WERI-Rb-1 (cell line): ENCODE measurements at regions not wholly inside any gene's neighbourhood (a gene's known extent, or its start where the extent isn't known, plus 50 kb on each side); places are given as distances from the start of the nearest gene placed in this dataset.

ENCODE experiments used
- DNase-seq: peaks from one replicate; pipeline ENCODE4 v3.0.0-alpha.2; 2020
- H3K27ac ChIP-seq: fragments of 250-450 bp; sonication (Bioruptor Pico); 2 replicates; pipeline ENCODE4 v1.5.1; 2020; ENCODE audit warnings: mild to moderate bottlenecking, moderate library complexity
- H3K27me3 ChIP-seq: fragments of 250-450 bp; sonication (Bioruptor Pico); 2 replicates; pipeline ENCODE4 v1.5.1; 2021; ENCODE audit warnings: mild to moderate bottlenecking, low read depth, moderate library complexity; ENCODE audit not compliant: insufficient read depth, severe bottlenecking
- H3K36me3 ChIP-seq: fragments of 250-450 bp; sonication (Bioruptor Pico); 2 replicates; pipeline ENCODE4 v1.5.1; 2020; ENCODE audit warnings: mild to moderate bottlenecking, moderate library complexity
- H3K4me3 ChIP-seq: 2 replicates; pipeline ENCODE4 v1.5.1; 2011; ENCODE audit warnings: low read depth, mild to moderate bottlenecking, control low read depth, low read length
- H3K9me3 ChIP-seq: fragments of 250-450 bp; sonication (Bioruptor Pico); 2 replicates; pipeline ENCODE4 v1.5.1; 2021; ENCODE audit warnings: mild to moderate bottlenecking, moderate library complexity; ENCODE audit not compliant: severe bottlenecking
- TF ChIP-seq, protein P1 (sequence below): IDR thresholded peaks from 2 replicates; pipeline ENCODE4 v1.5.1; 2011; ENCODE audit warnings: low read depth, mild to moderate bottlenecking, control low read depth, inconsistent platforms, low read length

DNA sequence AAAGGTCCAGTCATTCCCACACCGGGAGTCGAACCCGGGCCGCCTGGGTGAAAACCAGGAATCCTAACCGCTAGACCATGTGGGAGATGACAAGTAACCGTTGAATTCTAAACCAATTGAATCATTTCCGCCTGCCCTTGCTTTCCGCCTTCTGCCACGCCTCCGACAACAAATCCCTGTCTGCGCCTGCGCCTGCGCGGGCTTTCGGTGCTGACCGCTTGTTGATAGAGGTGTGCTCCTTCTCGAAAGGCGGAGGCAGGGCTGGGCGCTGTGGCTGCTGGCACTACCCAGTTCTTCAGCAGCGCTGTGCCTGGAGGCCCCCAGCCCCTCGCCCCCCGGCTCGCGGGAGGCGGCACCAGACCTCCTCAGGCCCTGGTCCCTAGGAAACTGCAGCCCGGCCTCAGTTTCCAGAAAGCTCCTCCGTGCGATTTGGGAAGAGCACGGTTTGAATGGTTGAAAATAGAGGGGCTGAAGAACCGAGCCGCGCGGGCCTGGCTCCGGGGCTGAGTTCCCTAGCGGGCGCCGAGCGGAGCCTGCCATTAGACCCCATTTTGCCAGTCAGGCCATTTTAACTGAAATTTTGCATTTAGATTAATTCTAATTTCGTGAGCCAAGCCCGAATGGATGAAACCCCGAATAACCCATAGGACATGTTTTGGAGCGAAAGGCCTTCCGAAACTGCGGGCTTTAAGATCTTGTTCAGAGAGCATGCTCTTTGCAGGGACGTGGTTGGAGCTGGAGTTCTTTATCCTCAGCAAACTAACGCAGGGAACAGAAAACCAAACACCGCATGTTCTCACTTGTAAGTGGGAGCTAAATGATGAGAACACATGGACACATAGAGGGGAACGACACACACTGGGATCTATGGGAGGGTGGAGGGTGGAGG, 219.3 kb upstream of the ATP10A start:
- H3K9me3 ChIP-seq, result no peaks in the 10 kb centered on the region
- H3K36me3 ChIP-seq, result no peaks in the 10 kb centered on the region
- peak; percentile 98 for DNase-seq
- peak overlapping the region; percentile 92 for H3K4me3 ChIP-seq
- H3K27me3 ChIP-seq, result no peaks in the 10 kb centered on the region
- TF ChIP-seq, protein P1, sequence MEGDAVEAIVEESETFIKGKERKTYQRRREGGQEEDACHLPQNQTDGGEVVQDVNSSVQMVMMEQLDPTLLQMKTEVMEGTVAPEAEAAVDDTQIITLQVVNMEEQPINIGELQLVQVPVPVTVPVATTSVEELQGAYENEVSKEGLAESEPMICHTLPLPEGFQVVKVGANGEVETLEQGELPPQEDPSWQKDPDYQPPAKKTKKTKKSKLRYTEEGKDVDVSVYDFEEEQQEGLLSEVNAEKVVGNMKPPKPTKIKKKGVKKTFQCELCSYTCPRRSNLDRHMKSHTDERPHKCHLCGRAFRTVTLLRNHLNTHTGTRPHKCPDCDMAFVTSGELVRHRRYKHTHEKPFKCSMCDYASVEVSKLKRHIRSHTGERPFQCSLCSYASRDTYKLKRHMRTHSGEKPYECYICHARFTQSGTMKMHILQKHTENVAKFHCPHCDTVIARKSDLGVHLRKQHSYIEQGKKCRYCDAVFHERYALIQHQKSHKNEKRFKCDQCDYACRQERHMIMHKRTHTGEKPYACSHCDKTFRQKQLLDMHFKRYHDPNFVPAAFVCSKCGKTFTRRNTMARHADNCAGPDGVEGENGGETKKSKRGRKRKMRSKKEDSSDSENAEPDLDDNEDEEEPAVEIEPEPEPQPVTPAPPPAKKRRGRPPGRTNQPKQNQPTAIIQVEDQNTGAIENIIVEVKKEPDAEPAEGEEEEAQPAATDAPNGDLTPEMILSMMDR, result no peak
- H3K27ac ChIP-seq, result peak overlapping the region; percentile 93

DNA sequence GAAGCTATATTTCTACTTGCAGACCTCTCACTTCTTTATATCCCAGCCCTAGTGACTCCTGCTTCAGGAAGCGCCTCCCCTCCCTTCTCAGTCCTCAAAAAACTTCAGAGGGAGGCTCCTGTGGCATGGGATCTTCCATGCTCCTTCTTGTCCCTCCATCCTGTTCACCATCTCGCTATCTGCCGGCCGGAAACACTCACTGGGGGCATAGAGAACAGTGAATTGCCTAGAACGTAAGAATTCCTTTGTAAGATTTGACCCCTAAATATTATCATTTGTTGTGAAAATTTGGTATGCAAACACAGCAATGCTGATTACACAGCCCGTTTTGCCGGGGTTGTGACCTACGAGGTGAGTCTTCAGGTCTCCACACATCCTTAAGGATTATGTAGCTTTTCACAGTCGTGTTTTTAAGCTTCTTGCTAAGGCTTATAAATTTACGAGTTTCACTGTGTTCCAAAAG, 218.7 kb upstream of the ATP10A start:
- DNase-seq, result no peak
- H3K4me3 ChIP-seq, result peak overlapping the region; percentile 33
- no peaks in the 10 kb centered on the region for H3K9me3 ChIP-seq
- H3K27ac ChIP-seq, result no peak overlapping the region
- no peaks in the 10 kb centered on the region for H3K36me3 ChIP-seq
- TF ChIP-seq, protein P1, result no peak
- H3K27me3 ChIP-seq, result no peaks in the 10 kb centered on the region

DNA sequence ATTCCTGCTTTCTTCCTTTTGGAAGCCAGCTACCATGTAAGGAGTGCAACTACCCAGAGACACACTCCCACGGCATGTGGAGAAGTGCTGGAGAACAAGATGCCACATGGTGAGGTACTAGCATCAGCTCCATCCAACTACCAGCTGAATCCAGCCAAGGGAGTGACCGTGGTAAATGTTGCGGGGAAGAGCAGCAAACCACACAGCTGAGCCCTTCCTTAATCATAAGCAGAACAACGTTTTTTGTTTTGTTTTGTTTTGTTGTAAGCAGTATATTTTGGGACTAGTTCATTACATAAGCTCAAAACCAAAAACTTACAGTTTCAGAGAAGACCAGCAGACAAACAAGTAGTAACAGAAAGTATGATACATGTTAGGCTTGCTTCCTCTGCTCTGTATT, 212.6 kb upstream of the ATP10A start:
- TF ChIP-seq, protein P1, result no peak
- Histone ChIP-seq H3K4me3 (no peak overlapping the region), H3K27me3 (peaks cover 11% of the 10 kb centered on the region), H3K36me3 (no peaks in the 10 kb centered on the region), H3K9me3 (no peaks in the 10 kb centered on the region), H3K27ac (no peak overlapping the region)
- DNase-seq, result no peak

GRCh38 chr15:26073430-26074333, 210.6 kb upstream of the ATP10A start:
- Histone ChIP-seq H3K27me3 (peaks cover 19% of the 10 kb centered on the region), H3K9me3 (no peaks in the 10 kb centered on the region), H3K27ac (no peak overlapping the region), H3K36me3 (no peaks in the 10 kb centered on the region), H3K4me3 (no peak overlapping the region)
- TF ChIP-seq, protein P1, result peak; percentile 25; the same call in 1 of the 2 replicates
- no peak for DNase-seq

- DNase-seq, result no peak
Measured at GRCh38 chr15:26070095-26070532, 207.0 kb upstream of the ATP10A start.

More at GRCh38 chr15:26070095-26070532, 207.0 kb upstream of the ATP10A start:
- Histone ChIP-seq H3K27ac (no peak overlapping the region), H3K9me3 (no peaks in the 10 kb centered on the region), H3K36me3 (no peaks in the 10 kb centered on the region), H3K27me3 (peaks cover 19% of the 10 kb centered on the region), H3K4me3 (no peak overlapping the region)
- TF ChIP-seq, protein P1, result no peak
